CD4-positive, alpha-beta memory T cell (primary cell): ENCODE measurements at regions not wholly inside any gene's neighbourhood (a gene's known extent, or its start where the extent isn't known, plus 50 kb on each side); places are given as distances from the start of the nearest gene placed in this dataset.

Source experiments
- CTCF ChIA-PET: fragments of 350-600 bp; sonication (Branson Sonifier 250); formaldehyde crosslinking; loops from one replicate; lab custom pipeline; 2021; ENCODE audit warnings: inconsistent platforms; ENCODE audit not compliant: partially characterized antibody; lab: Charles Lee
- POLR2A ChIA-PET: fragments of 350-600 bp; sonication (Branson Sonifier 250); formaldehyde crosslinking; loops from one replicate; lab custom pipeline; 2021; ENCODE audit not compliant: partially characterized antibody; lab: Charles Lee
- DNase-seq, 5 donors: peaks; one replicate each; pipeline versions ENCODE4 v3.0.0 to v3.0.0-alpha.2; 2020 to 2022; ENCODE audit warnings: mixed read lengths in 1 of 5
- H3K27ac ChIP-seq: one replicate; pipeline ENCODE4 v1.7.0; 2013; ENCODE audit warnings: low read depth, low read length
- H3K27me3 ChIP-seq: 2 replicates; pipeline ENCODE4 v1.7.0; 2013; ENCODE audit warnings: mild to moderate bottlenecking, low read length, moderate library complexity; ENCODE audit not compliant: insufficient read depth
- H3K36me3 ChIP-seq: 2 replicates; pipeline ENCODE4 v1.7.0; 2013; ENCODE audit warnings: mild to moderate bottlenecking, low read length, moderate library complexity; ENCODE audit not compliant: insufficient read depth
- H3K4me1 ChIP-seq: 2 replicates; pipeline ENCODE4 v1.7.0; 2013; ENCODE audit warnings: mild to moderate bottlenecking, low read length, moderate library complexity; ENCODE audit not compliant: insufficient read depth
- H3K4me3 ChIP-seq, 2 donors: one replicate each; pipeline ENCODE4 v1.7.0; 2013; ENCODE audit warnings: low read length in 2 of 2, mild to moderate bottlenecking in 1 of 2
- H3K9me3 ChIP-seq, 2 donors: one replicate each; pipeline ENCODE4 v1.7.0; 2013; ENCODE audit warnings: low read length in 2 of 2, control low read depth in 1 of 2; ENCODE audit not compliant: control insufficient read depth in 1 of 2
- H3K27ac Mint-ChIP-seq, 7 donors: one replicate each; pipeline ENCODE4 v1.8.0; 2020 to 2021; ENCODE audit warnings: mixed read lengths in 7 of 7, mild to moderate bottlenecking in 6 of 7, inconsistent platforms in 3 of 7, moderate library complexity in 3 of 7
- H3K27me3 Mint-ChIP-seq, 2 donors: one replicate each; pipeline ENCODE4 v1.8.0; 2020 to 2021; ENCODE audit warnings: mixed read lengths in 2 of 2
- H3K36me3 Mint-ChIP-seq, 2 donors: one replicate each; pipeline ENCODE4 v1.8.0; 2020 to 2021; ENCODE audit warnings: mixed read lengths in 2 of 2, inconsistent platforms in 1 of 2, mild to moderate bottlenecking in 1 of 2
- H3K4me1 Mint-ChIP-seq, 4 donors: one replicate each; pipeline ENCODE4 v1.8.0; 2020 to 2021; ENCODE audit warnings: mixed read lengths in 4 of 4, mild to moderate bottlenecking in 1 of 4
- H3K4me3 Mint-ChIP-seq, 8 donors: one replicate each; pipeline ENCODE4 v1.8.0; 2020 to 2021; ENCODE audit warnings: mixed read lengths in 8 of 8, mild to moderate bottlenecking in 7 of 8, moderate library complexity in 6 of 8, inconsistent platforms in 3 of 8
- H3K9me3 Mint-ChIP-seq, 8 donors: one replicate each; pipeline ENCODE4 v1.8.0; 2020 to 2021; ENCODE audit warnings: mixed read lengths in 8 of 8, mild to moderate bottlenecking in 5 of 8, inconsistent platforms in 3 of 8, moderate library complexity in 1 of 8
- intact Hi-C: fragments of 100-400 bp; cut with micrococcal nuclease; formaldehyde crosslinking; loops from one replicate; pipeline ENCODE4 v1.15.1; 2023

DNA sequence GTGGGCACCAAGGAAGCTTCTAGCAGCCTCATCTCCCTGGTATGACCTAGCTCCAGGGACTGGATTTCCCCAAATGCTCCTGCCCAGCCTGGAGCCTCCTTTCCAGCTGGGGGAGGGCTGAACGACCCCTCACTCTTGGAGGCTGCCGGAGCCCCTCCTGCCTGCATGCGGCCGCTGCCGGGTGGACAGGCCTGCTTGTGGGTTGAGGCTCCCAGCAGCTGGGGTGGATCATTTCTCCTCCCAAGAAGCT, 213.6 kb downstream of the SEC14L1 start:
- Histone ChIP-seq H3K4me1 (peaks cover 13% of the 10 kb centered on the region), H3K9me3 (no peaks in the 10 kb centered on the region), H3K36me3 (no peaks in the 10 kb centered on the region), H3K4me3 (no peak overlapping the region), H3K27me3 (no peaks in the 10 kb centered on the region), H3K27ac (no peak overlapping the region)
- Mint-ChIP-seq H3K27me3 (no peaks in the 10 kb centered on the region), H3K4me3 (no peak overlapping the region), H3K27ac (no peak overlapping the region), H3K9me3 (peaks cover 0 to 10% (median 0%) of the 10 kb centered on the region in 8 donors), H3K4me1 (peaks cover 10 to 55% (median 25%) of the 10 kb centered on the region in 4 donors), H3K36me3 (no peaks in the 10 kb centered on the region)
- ChIA-PET POLR2A (interaction anchor here (0.6 to 1.7 kb wide), 4 partner anchors 9 to 21 kb away, joined by 3 to 5 read pairs (median 4); no protein-coding TSS in a partner anchor), CTCF (interaction anchor here (2.0 kb wide), 1 partner anchor 13 kb away, joined by 7 read pairs; no protein-coding TSS in a partner anchor)
- intact Hi-C loops = no loop called here
- DNase-seq = no peak

DNA sequence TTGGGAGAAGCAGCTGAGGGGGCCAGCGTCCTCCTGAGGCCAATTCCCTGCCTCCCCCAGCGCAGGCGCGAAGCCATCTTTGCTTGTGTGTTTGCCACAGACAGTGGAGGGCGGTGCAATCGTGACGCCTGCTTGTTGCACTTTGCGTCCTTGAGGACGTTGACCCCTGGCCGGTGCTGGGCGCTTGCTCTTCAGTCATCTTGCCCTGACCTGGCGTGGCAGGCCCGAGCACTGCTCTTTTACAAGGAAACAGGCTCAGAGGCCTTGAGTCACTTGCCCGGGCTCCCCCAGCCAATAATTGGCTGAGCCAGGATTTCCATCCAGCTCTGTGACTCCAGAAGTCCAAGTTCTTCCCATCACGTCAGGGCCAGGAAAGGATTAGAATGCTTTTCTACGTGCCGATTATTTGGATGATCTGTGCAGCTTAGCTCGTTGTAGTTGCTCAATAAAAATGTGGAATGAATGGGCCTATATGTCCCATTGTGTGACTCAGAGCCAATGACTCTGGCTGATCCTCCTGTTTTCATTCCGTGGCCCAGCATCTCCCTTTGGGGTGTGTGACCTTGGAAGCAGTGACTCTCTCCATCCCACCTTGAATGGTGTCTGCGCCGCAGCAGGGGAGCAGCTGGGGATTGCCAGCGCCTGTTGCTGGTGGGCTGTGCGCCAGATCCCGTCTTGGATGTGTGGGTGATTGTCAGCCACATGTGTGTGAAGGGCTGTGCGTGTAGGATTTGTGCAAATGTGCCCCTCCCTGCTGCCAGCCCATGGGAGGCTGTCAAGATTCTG, 214.1 kb downstream of the SEC14L1 start:
- H3K27me3 ChIP-seq = no peaks in the 10 kb centered on the region
- Mint-ChIP-seq H3K27ac (peak overlapping the region in 1 of 7 donors; percentile 43), H3K36me3 (no peaks in the 10 kb centered on the region), H3K27me3 (no peaks in the 10 kb centered on the region), H3K4me1 (peaks cover 10 to 55% (median 25%) of the 10 kb centered on the region in 4 donors), H3K4me3 (no peak overlapping the region), H3K9me3 (peaks cover 0 to 10% (median 0%) of the 10 kb centered on the region in 8 donors)
- peaks cover 13% of the 10 kb centered on the region for H3K4me1 ChIP-seq
- no peak overlapping the region for H3K27ac ChIP-seq
- intact Hi-C loops = no loop called here
- no peaks in the 10 kb centered on the region for H3K36me3 ChIP-seq
- no peak for DNase-seq
- no peaks in the 10 kb centered on the region for H3K9me3 ChIP-seq
- POLR2A ChIA-PET = interaction anchor here (0.6 to 1.7 kb wide), 4 partner anchors 8 to 21 kb away, joined by 3 to 5 read pairs (median 4); no protein-coding TSS in a partner anchor
- H3K4me3 ChIP-seq = no peak overlapping the region
- CTCF ChIA-PET = interaction anchor here (2.0 kb wide), 1 partner anchor 13 kb away, joined by 7 read pairs; no protein-coding TSS in a partner anchor

DNA sequence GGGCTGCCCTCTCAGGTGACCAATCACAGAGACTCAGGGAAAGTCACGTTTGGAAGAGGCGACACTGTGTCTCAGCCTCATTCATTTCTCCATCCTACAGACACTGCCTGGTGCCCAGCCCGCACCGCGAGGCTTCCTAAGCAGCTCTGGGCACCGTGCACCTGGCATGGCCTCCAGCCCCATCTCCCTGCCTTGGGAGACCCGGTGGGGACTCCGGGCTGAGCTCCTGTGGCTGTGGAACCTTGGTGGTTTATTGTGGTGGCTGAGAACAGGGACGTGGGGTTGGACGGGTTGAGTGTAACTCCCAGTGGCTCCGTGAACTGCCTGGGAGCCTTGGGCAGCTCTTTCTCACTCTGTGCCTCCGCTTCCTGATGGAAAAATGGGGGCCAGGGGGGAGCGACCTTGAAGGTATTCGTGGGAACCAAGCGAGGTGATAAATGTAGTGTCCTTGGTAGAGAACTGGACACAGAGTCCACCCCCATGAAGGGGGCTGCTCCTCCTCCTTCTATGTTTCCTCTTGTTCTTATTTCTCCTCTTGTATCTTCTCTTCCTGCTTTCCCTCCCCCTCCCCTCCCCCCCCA, 215.4 kb downstream of the SEC14L1 start:
- intact Hi-C loops = no loop called here
- H3K36me3 Mint-ChIP-seq = no peaks in the 10 kb centered on the region
- H3K27ac ChIP-seq = no peak overlapping the region
- no peaks in the 10 kb centered on the region for H3K36me3 ChIP-seq
- peaks cover 0 to 10% (median 0%) of the 10 kb centered on the region in 8 donors for H3K9me3 Mint-ChIP-seq
- H3K27me3 ChIP-seq = no peaks in the 10 kb centered on the region
- ChIA-PET POLR2A (interaction anchor here (0.6 to 1.9 kb wide), 6 partner anchors 13 to 355 kb away, joined by 3 to 7 read pairs (median 3); no protein-coding TSS in a partner anchor), CTCF (no interaction called here)
- no peak overlapping the region for H3K4me3 ChIP-seq
- peaks cover 7% of the 10 kb centered on the region for H3K4me1 ChIP-seq
- H3K4me3 Mint-ChIP-seq = no peak overlapping the region
- H3K4me1 Mint-ChIP-seq = peaks cover 6 to 52% (median 21%) of the 10 kb centered on the region in 4 donors
- H3K27ac Mint-ChIP-seq = peak overlapping the region in 3 of 7 donors; percentile 35 to 88 (median 35)
- H3K9me3 ChIP-seq = no peaks in the 10 kb centered on the region
- H3K27me3 Mint-ChIP-seq = no peaks in the 10 kb centered on the region
- DNase-seq = peak in 2 of 5 donors; percentile 12 to 25

DNA sequence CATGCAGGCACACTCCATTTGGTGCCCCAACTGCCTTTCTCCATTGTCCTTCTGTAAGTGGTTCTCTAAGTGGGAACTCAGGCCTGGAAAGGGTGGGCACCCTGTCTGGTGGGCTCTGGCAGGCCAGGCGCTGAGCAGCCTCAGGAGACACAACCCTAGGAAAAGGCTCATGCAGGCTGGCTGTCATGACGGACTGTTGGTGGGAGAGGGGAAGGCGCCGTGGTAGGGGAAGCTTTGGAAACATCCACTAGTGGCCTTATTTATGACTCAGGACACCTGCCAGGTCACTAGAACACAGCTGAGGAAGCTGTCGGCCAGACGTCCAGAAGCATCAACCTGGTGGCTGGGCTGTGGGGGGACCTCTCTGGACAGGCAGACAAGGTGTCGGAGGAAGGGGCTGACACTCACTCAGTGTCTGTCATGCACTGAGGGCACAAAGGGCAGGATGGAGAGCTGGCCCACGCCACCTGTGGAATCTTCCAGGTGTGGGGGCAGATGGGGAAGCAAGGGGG, 216.0 kb downstream of the SEC14L1 start:
- H3K27me3 ChIP-seq = no peaks in the 10 kb centered on the region
- Mint-ChIP-seq H3K27me3 (no peaks in the 10 kb centered on the region), H3K9me3 (peaks cover 0 to 10% (median 0%) of the 10 kb centered on the region in 8 donors), H3K4me1 (peaks cover 6 to 46% (median 17%) of the 10 kb centered on the region in 4 donors), H3K36me3 (no peaks in the 10 kb centered on the region), H3K4me3 (peak overlapping the region in 2 of 8 donors; percentile 9 to 46), H3K27ac (peak overlapping the region in 6 of 7 donors; percentile 18 to 92 (median 82))
- ChIA-PET POLR2A (interaction anchor here (0.5 to 1.9 kb wide), 11 partner anchors 14 to 356 kb away, joined by 3 to 7 read pairs (median 3); no protein-coding TSS in a partner anchor), CTCF (interaction anchor here (3.0 kb wide), 1 partner anchor 10 kb away, joined by 20 read pairs; no protein-coding TSS in a partner anchor)
- peaks cover 1% of the 10 kb centered on the region for H3K4me1 ChIP-seq
- H3K4me3 ChIP-seq = no peak overlapping the region
- no peak for DNase-seq
- H3K27ac ChIP-seq = no peak overlapping the region
- no peaks in the 10 kb centered on the region for H3K36me3 ChIP-seq
- intact Hi-C loops = no loop called here
- no peaks in the 10 kb centered on the region for H3K9me3 ChIP-seq

DNA sequence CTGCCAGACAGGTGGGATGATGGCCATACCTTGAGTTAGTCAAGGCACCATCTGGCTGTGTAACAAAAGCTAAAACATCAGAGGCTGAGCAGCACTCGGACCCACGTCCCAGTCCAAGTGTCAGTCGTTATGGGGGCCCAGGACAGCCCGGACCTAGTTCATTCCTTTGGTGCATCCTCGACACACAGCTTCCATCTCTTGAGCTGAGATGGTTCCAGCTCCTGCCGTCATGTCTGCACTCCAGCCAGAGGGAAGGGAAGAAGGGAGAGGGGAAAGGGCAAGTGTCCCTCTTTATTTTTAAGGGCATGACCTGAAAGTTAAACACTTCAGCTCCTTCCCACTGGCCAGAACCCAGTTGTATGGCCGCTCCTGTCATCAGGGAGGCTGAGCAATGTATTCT, 218.0 kb downstream of the SEC14L1 start:
- Histone ChIP-seq H3K27me3 (no peaks in the 10 kb centered on the region), H3K36me3 (no peaks in the 10 kb centered on the region), H3K9me3 (no peaks in the 10 kb centered on the region), H3K4me1 (peaks cover 9% of the 10 kb centered on the region), H3K4me3 (no peak overlapping the region), H3K27ac (no peak overlapping the region)
- CTCF ChIA-PET = interaction anchor here (1.2 to 3.0 kb wide), 4 partner anchors 12 to 41 kb away, joined by 3 to 20 read pairs (median 9); no protein-coding TSS in a partner anchor
- DNase-seq = no peak
- intact Hi-C loops = no loop called here
- POLR2A ChIA-PET = interaction anchor here (0.9 to 97.0 kb wide), 6 partner anchors 10 to 73 kb away, joined by 3 to 6031 read pairs (median 6); no protein-coding TSS in a partner anchor
- peaks cover 10 to 43% (median 21%) of the 10 kb centered on the region in 4 donors for H3K4me1 Mint-ChIP-seq
- H3K9me3 Mint-ChIP-seq = peaks cover 0 to 10% (median 0%) of the 10 kb centered on the region in 8 donors
- H3K36me3 Mint-ChIP-seq = no peaks in the 10 kb centered on the region
- no peaks in the 10 kb centered on the region for H3K27me3 Mint-ChIP-seq
- H3K27ac Mint-ChIP-seq = peak overlapping the region in 1 of 7 donors; percentile 48
- no peak overlapping the region for H3K4me3 Mint-ChIP-seq

DNA sequence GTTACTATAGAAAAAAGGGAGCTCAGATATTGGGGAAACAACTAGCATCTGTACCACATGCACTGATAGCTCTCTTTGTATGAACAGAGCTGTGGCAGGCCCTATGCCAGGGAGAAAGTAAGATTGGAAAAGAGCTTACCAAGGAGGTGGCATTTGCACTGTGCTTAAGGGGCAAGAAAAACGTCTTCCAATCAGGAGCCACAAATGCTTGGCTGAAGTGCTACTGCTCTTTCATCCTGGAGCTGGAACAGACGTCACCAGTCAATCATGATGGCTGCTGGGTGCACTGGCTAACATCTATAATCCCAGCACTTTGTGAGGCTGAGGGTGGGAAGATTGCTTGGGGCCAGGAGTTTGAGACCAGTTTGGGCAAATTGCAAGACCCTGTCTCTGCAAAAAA, 218.5 kb downstream of the SEC14L1 start:
- intact Hi-C loops = no loop called here
- peak overlapping the region in 1 of 7 donors; percentile 48 for H3K27ac Mint-ChIP-seq
- H3K36me3 ChIP-seq = no peaks in the 10 kb centered on the region
- ChIA-PET CTCF (interaction anchor here (1.2 to 3.0 kb wide), 4 partner anchors 12 to 41 kb away, joined by 3 to 20 read pairs (median 9); no protein-coding TSS in a partner anchor), POLR2A (interaction anchor here (0.9 to 97.0 kb wide), 7 partner anchors 11 to 72 kb away, joined by 3 to 6031 read pairs (median 6); no protein-coding TSS in a partner anchor)
- peaks cover 14 to 47% (median 23%) of the 10 kb centered on the region in 4 donors for H3K4me1 Mint-ChIP-seq
- H3K4me3 ChIP-seq = no peak overlapping the region
- no peaks in the 10 kb centered on the region for H3K36me3 Mint-ChIP-seq
- peaks cover 0 to 10% (median 0%) of the 10 kb centered on the region in 8 donors for H3K9me3 Mint-ChIP-seq
- no peaks in the 10 kb centered on the region for H3K27me3 ChIP-seq
- no peak overlapping the region for H3K27ac ChIP-seq
- H3K27me3 Mint-ChIP-seq = no peaks in the 10 kb centered on the region
- H3K4me3 Mint-ChIP-seq = no peak overlapping the region
- peaks cover 13% of the 10 kb centered on the region for H3K4me1 ChIP-seq
- H3K9me3 ChIP-seq = no peaks in the 10 kb centered on the region
- DNase-seq = no peak
